ENCODE measurements at regions not wholly inside any gene's neighbourhood (a gene's known extent, or its start where the extent isn't known, plus 50 kb on each side); places are given as distances from the start of the nearest gene placed in this dataset.

- H3K9ac ChIP-seq (ENCODE audit: insufficient read length, low read depth): no peak overlapping the region
- H3K9me3 ChIP-seq (ENCODE audit: insufficient read depth, low read length): no peaks in the 10 kb centered on the region
- TF ChIP-seq SUZ12 (IDR thresholded peaks at IDR 0.05; ENCODE audit: extremely low read depth, insufficient read depth, insufficient read length) (no peak), ZNF274 (IDR thresholded peaks at IDR 0.05; ENCODE audit: low read depth, low read length) (no peak)
- H3K4me1 ChIP-seq (ENCODE audit: insufficient read depth, insufficient read length): no peaks in the 10 kb centered on the region
- no peaks in the 10 kb centered on the region for H3K36me3 ChIP-seq (ENCODE audit: insufficient read depth, insufficient read length, low read length)
- H3K4me3 ChIP-seq (ENCODE audit: insufficient read length, low read depth): no peak overlapping the region
- no peaks in the 10 kb centered on the region for H3K27me3 ChIP-seq (ENCODE audit: insufficient read depth, insufficient read length)
- DNase-seq (ENCODE audit: low read depth, low spot score): no peak
Observed at GRCh38 chr3:59605944-59606534, 556.2 kb upstream of the CFAP20DC start.

- H3K9ac ChIP-seq (ENCODE audit: insufficient read length, low read depth): no peak overlapping the region
- TF ChIP-seq YY1 (IDR thresholded peaks at IDR 0.05; ENCODE audit: insufficient read depth, insufficient read length) (no peak), ZNF274 (IDR thresholded peaks at IDR 0.05; ENCODE audit: low read depth, low read length) (no peak), SUZ12 (IDR thresholded peaks at IDR 0.05; ENCODE audit: extremely low read depth, insufficient read depth, insufficient read length) (no peak)
Observed at GRCh38 chr3:59605318-59605717, 555.5 kb upstream of the CFAP20DC start.

GRCh38 chr3:59601486-59601885 lies 551.7 kb upstream of the CFAP20DC start:
- no peak for DNase-seq (ENCODE audit: low read depth, low spot score)
- H3K4me1 ChIP-seq (ENCODE audit: insufficient read depth, insufficient read length): no peaks in the 10 kb centered on the region
- no peaks in the 10 kb centered on the region for H3K9me3 ChIP-seq (ENCODE audit: insufficient read depth, low read length)
- H3K4me3 ChIP-seq (ENCODE audit: insufficient read length, low read depth): no peak overlapping the region
- H3K36me3 ChIP-seq (ENCODE audit: insufficient read depth, insufficient read length, low read length): no peaks in the 10 kb centered on the region
- no peak overlapping the region for H3K9ac ChIP-seq (ENCODE audit: insufficient read length, low read depth)
- no peaks in the 10 kb centered on the region for H3K27me3 ChIP-seq (ENCODE audit: insufficient read depth, insufficient read length)
- TF ChIP-seq ZNF274 (IDR thresholded peaks at IDR 0.05; ENCODE audit: low read depth, low read length): no peak
- TF ChIP-seq YY1 (IDR thresholded peaks at IDR 0.05; ENCODE audit: insufficient read depth, insufficient read length): no peak
- TF ChIP-seq SUZ12 (IDR thresholded peaks at IDR 0.05; ENCODE audit: extremely low read depth, insufficient read depth, insufficient read length): no peak

More at GRCh38 chr3:59605318-59605717, 555.5 kb upstream of the CFAP20DC start:
- no peak for DNase-seq (ENCODE audit: low read depth, low spot score)
- Histone ChIP-seq H3K36me3 (ENCODE audit: insufficient read depth, insufficient read length, low read length) (no peaks in the 10 kb centered on the region), H3K27me3 (ENCODE audit: insufficient read depth, insufficient read length) (no peaks in the 10 kb centered on the region), H3K4me1 (ENCODE audit: insufficient read depth, insufficient read length) (no peaks in the 10 kb centered on the region), H3K9me3 (ENCODE audit: insufficient read depth, low read length) (no peaks in the 10 kb centered on the region), H3K4me3 (ENCODE audit: insufficient read length, low read depth) (no peak overlapping the region)

GRCh38 chr3:59600631-59601030 lies 550.8 kb upstream of the CFAP20DC start:
- no peak overlapping the region for H3K9ac ChIP-seq (ENCODE audit: insufficient read length, low read depth)
- H3K9me3 ChIP-seq (ENCODE audit: insufficient read depth, low read length): peaks cover 4% of the 10 kb centered on the region; the same call in 1 of the 2 replicates
- no peak for TF ChIP-seq ZNF274 (IDR thresholded peaks at IDR 0.05; ENCODE audit: low read depth, low read length)
- H3K4me1 ChIP-seq (ENCODE audit: insufficient read depth, insufficient read length): no peaks in the 10 kb centered on the region
- no peaks in the 10 kb centered on the region for H3K27me3 ChIP-seq (ENCODE audit: insufficient read depth, insufficient read length)
- H3K36me3 ChIP-seq (ENCODE audit: insufficient read depth, insufficient read length, low read length): no peaks in the 10 kb centered on the region
- H3K4me3 ChIP-seq (ENCODE audit: insufficient read length, low read depth): no peak overlapping the region
- DNase-seq (ENCODE audit: low read depth, low spot score): no peak

GRCh38 chr3:59596741-59597140 lies 546.9 kb upstream of the CFAP20DC start:
- H3K9ac ChIP-seq (ENCODE audit: insufficient read length, low read depth): no peak overlapping the region
- H3K4me3 ChIP-seq (ENCODE audit: insufficient read length, low read depth): no peak overlapping the region
- H3K27me3 ChIP-seq (ENCODE audit: insufficient read depth, insufficient read length): no peaks in the 10 kb centered on the region
- no peaks in the 10 kb centered on the region for H3K36me3 ChIP-seq (ENCODE audit: insufficient read depth, insufficient read length, low read length)
- no peak for DNase-seq (ENCODE audit: low read depth, low spot score)
- peaks cover 14% of the 10 kb centered on the region; the same call in 1 of the 2 replicates for H3K9me3 ChIP-seq (ENCODE audit: insufficient read depth, low read length)
- no peaks in the 10 kb centered on the region for H3K4me1 ChIP-seq (ENCODE audit: insufficient read depth, insufficient read length)
- TF ChIP-seq ZNF274 (IDR thresholded peaks at IDR 0.05; ENCODE audit: low read depth, low read length) (no peak), SUZ12 (IDR thresholded peaks at IDR 0.05; ENCODE audit: extremely low read depth, insufficient read depth, insufficient read length) (no peak), YY1 (IDR thresholded peaks at IDR 0.05; ENCODE audit: insufficient read depth, insufficient read length) (no peak)

- no peak overlapping the region for H3K9ac ChIP-seq (ENCODE audit: insufficient read length, low read depth)
- no peak for DNase-seq (ENCODE audit: low read depth, low spot score)
- no peaks in the 10 kb centered on the region for H3K4me1 ChIP-seq (ENCODE audit: insufficient read depth, insufficient read length)
- H3K9me3 ChIP-seq (ENCODE audit: insufficient read depth, low read length): peaks cover 14% of the 10 kb centered on the region; the same call in 1 of the 2 replicates
- no peaks in the 10 kb centered on the region for H3K27me3 ChIP-seq (ENCODE audit: insufficient read depth, insufficient read length)
- no peaks in the 10 kb centered on the region for H3K36me3 ChIP-seq (ENCODE audit: insufficient read depth, insufficient read length, low read length)
- no peak for TF ChIP-seq SUZ12 (IDR thresholded peaks at IDR 0.05; ENCODE audit: extremely low read depth, insufficient read depth, insufficient read length)
- no peak for TF ChIP-seq ZNF274 (IDR thresholded peaks at IDR 0.05; ENCODE audit: low read depth, low read length)
- no peak for TF ChIP-seq YY1 (IDR thresholded peaks at IDR 0.05; ENCODE audit: insufficient read depth, insufficient read length)
- H3K4me3 ChIP-seq (ENCODE audit: insufficient read length, low read depth): no peak overlapping the region
Observed at GRCh38 chr3:59595830-59596229, 546.0 kb upstream of the CFAP20DC start.

GRCh38 chr3:59593380-59593779 lies 543.6 kb upstream of the CFAP20DC start:
- Histone ChIP-seq H3K27me3 (ENCODE audit: insufficient read depth, insufficient read length) (no peaks in the 10 kb centered on the region), H3K4me3 (ENCODE audit: insufficient read length, low read depth) (no peak overlapping the region), H3K4me1 (ENCODE audit: insufficient read depth, insufficient read length) (no peaks in the 10 kb centered on the region), H3K9ac (ENCODE audit: insufficient read length, low read depth) (no peak overlapping the region), H3K36me3 (ENCODE audit: insufficient read depth, insufficient read length, low read length) (no peaks in the 10 kb centered on the region), H3K9me3 (ENCODE audit: insufficient read depth, low read length) (peaks cover 14% of the 10 kb centered on the region; the same call in 1 of the 2 replicates)
- DNase-seq (ENCODE audit: low read depth, low spot score): no peak
- TF ChIP-seq YY1 (IDR thresholded peaks at IDR 0.05; ENCODE audit: insufficient read depth, insufficient read length): no peak
- TF ChIP-seq SUZ12 (IDR thresholded peaks at IDR 0.05; ENCODE audit: extremely low read depth, insufficient read depth, insufficient read length): no peak
- TF ChIP-seq ZNF274 (IDR thresholded peaks at IDR 0.05; ENCODE audit: low read depth, low read length): no peak
